Heart left ventricle (tissue), 13 donors: ENCODE measurements at regions not wholly inside any gene's neighbourhood (a gene's known extent, or its start where the extent isn't known, plus 50 kb on each side); places are given as distances from the start of the nearest gene placed in this dataset.

ENCODE experiments used
- POLR2A ChIP-seq, 2 donors: fragments of 450-650 bp; IDR thresholded peaks; one replicate each; pipeline ENCODE4 v1.6.1; 2017; ENCODE audit warnings: antibody characterized with exemption in 2 of 2, mild to moderate bottlenecking in 2 of 2, moderate library complexity in 2 of 2
- TF ChIP-seq, protein P1 (sequence below), 12 donors: fragments of 200-600 bp; sonication (generic) in 4 of 12; IDR thresholded peaks; one replicate each; pipeline versions ENCODE4 v1.5.0 to v1.8.0; 2018 to 2022; ENCODE audit warnings: antibody characterized with exemption in 12 of 12, mild to moderate bottlenecking in 5 of 12
- donor health status: ischemic (EF 13 %, LVEDD 7.1; RV severe dilation, severe dysfunction).
- donor health status: DM: no; HTN: yes; CAD: no.
- donor health status: DM: no; HTN: no; CAD: no.
- donor health status: ischemic (EF 25% LVEDD 6.9; RV normal size, moderate dysfunction).
- donor health status: ischemic (EF 25% LVEDD 5.7; RV mildly dilated, moderate dysfunction).
- donor health status: ischemic (EF 35%, LVEDD 5.7; RV mildly dilated, moderate dysfunction).
- donor health status: nonischemic (EF 11% LVEDD 7.7; RV severe dilation, severe dysfunction).
- donor health status: DM: yes; HTN: yes; CAD: no.
- donor health status: PGD.
- donor health status: ischemic (EF 29% LVEDD 5.4; RV normal size, mild dysfunction).
- donor health status: nonischemic (EF 23%, LVEDD 6.1; RV moderate dilation, normal function).

DNA sequence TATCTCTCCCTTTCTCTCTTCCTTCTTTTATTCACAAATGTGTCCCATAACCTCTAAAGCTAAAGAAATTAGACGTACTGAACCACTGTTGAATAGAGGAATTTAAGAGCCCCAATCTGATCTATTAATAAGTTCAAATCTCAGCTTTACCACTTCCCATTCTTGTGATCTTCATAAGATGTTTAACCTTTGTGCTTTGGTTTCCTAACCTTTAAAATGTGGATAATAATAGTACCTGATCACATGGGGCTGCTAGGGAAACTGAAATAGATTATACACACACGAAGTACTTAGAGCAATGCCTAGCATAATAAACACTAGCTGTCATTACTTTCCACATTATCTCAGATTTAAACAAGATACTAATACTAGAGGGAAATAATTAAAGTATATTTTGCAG is 324.3 kb upstream of the SEMA6A start:
- TF ChIP-seq, protein P1, sequence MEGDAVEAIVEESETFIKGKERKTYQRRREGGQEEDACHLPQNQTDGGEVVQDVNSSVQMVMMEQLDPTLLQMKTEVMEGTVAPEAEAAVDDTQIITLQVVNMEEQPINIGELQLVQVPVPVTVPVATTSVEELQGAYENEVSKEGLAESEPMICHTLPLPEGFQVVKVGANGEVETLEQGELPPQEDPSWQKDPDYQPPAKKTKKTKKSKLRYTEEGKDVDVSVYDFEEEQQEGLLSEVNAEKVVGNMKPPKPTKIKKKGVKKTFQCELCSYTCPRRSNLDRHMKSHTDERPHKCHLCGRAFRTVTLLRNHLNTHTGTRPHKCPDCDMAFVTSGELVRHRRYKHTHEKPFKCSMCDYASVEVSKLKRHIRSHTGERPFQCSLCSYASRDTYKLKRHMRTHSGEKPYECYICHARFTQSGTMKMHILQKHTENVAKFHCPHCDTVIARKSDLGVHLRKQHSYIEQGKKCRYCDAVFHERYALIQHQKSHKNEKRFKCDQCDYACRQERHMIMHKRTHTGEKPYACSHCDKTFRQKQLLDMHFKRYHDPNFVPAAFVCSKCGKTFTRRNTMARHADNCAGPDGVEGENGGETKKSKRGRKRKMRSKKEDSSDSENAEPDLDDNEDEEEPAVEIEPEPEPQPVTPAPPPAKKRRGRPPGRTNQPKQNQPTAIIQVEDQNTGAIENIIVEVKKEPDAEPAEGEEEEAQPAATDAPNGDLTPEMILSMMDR (IDR thresholded peaks at IDR 0.05) = no peak
- no peak for TF ChIP-seq POLR2A (IDR thresholded peaks at IDR 0.05)
